Fibroblast of the conjunctiva (primary cell): ENCODE measurements at regions not wholly inside any gene's neighbourhood (a gene's known extent, or its start where the extent isn't known, plus 50 kb on each side); places are given as distances from the start of the nearest gene placed in this dataset.

Source experiments
- DNase-seq: peaks from one replicate; pipeline ENCODE4 v3.0.0-alpha.2; 2010; ENCODE audit warnings: low read depth

DNA sequence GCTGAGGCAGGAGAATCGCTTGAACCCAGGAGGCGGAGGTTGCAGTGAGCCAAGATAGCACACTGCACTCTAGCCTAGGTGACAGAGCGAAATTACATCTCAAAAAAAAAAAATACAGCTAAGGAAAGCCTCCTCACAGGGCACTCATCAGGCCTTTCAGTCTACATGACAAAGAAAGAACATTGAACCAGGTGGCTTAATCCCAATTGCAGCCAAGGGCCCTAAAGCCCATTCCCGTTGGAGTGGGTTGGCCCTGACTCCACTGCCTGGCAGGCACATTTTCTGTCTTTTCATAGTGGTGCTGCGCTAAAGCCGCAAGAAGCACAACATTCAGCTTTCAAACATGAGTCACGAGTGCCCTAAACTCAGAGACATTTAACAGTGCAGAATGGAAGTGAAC is 372.5 kb downstream of the RNF144A start:
- no peak for DNase-seq

DNA sequence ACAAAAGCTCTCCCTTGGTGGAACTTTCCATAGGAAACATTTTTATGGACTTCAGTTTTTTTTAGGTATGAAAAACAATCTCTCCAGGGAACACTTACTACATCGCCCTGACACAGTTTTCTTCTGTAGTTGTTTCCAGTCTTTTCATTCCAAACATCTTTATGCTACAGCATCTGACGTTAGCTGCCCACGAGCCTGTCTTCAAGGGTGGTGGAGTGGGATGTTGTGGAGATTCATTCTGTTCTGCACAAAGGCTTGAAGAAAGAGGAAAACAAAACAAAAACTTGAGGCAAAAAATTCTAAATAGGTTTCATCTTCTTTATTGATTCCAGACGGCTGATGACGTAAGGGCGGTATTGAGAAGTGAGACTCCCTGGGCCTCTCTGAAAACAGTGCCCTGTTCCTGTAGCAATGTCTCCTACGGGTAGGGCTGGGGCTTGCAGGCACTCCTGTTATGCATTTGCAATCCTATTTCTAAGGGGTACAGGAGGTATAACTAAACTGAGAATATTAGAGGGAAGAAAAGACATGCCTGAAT is 375.0 kb downstream of the RNF144A start:
- no peak for DNase-seq

DNA sequence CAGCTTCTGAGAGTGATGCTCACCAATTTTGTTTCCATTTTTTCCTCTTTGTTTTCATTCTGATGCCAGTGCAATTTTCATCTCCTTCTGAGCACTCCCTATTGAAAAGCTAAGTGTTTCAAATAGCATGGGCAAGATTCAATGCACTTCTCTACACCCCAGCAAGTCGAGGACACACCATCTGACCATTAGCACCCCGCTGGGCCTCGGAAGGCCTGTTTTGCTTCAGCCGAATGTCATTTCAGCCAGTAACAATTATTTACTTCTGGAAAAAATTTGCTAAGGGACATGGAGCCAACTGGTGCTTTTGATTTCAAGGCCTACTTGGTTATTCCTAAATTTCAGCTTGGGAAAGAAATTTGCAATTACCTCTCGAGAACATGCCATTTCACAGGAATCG is 392.4 kb downstream of the RNF144A start:
- DNase-seq: no peak

DNA sequence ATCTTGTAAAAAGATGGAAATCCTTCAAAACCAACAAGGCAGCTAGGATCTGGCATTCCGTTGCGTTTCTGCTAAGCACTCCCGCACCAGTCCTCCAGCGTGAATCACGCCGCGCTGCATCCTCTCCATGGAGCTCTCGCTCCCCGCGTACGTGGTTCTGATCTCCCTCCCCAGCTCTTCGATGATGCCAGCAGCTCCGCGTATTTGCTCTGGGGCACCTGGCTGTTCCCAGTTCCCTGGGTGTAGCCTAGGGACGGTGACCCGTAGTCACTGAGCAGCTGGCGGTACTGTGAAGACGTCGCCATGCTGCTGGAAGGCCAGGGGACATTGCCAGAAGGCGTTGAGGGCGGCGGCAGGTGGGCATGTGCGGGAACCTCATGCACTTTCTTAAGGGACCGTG is 407.5 kb downstream of the RNF144A start:
- no peak for DNase-seq

DNA sequence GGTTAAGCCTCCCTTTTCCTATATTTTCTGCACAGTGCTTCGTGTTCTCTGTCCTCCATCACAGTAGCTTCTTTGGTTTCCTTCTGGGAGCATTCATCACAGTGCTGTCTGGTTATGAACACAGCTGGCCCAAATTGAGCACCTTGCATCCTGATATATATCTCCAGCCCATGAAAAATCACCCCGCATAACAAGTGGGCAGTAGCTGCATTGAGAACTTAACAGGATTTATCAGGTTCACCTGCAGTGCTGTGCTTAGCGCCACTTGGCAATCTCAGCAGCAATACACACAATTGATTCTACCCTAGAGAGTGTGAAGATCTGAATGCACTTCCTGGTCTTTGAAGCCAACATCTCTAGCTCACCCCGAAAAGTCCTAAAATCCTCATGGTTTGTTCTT is 408.0 kb downstream of the RNF144A start:
- no peak for DNase-seq

DNA sequence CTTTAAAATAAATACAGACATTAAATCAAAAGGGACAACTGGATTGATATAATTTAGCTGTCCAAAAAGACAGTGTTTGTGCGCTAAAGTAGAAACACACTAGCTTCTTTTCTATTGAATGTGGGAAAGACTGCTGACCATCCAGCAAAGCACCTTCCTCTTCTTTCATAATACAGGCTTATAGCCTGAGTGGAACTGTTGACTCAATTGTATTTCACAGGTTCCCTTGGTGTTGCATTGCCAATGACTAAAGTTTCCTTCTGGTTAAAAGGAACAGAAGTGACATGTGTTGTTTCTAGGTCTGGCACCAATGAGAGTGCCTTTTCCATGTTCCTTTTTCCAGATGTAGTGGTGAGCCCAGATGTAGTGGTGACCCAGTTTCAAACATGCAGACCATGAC is 412.3 kb downstream of the RNF144A start:
- no peak for DNase-seq

DNA sequence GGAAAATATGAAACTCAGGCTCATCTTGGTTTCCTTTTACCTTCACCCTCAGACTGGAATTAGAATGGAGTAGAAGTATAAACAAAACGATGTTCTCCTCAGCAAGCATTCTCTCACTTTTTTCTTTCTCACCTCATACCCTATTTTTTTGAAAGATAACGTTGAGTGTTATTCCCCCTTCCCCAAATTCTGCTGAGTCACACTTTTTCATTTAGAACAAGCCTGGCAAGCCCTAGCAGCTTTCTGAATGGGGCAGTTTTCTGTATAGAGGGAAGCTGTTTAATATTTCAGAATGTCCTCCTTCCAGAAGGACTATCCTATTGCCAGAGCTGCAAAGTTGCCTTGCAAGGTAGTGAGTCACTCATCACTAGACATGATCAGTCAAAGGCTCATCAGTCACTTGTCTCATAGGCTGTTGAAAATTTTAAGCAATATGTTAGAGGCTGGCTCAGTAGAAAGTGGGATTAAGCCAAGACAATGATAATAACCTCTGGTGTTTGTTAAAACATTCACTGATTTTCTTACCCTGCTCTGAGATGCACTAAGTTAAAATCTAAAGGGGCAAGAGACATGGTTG is 416.1 kb downstream of the RNF144A start:
- no peak for DNase-seq

DNA sequence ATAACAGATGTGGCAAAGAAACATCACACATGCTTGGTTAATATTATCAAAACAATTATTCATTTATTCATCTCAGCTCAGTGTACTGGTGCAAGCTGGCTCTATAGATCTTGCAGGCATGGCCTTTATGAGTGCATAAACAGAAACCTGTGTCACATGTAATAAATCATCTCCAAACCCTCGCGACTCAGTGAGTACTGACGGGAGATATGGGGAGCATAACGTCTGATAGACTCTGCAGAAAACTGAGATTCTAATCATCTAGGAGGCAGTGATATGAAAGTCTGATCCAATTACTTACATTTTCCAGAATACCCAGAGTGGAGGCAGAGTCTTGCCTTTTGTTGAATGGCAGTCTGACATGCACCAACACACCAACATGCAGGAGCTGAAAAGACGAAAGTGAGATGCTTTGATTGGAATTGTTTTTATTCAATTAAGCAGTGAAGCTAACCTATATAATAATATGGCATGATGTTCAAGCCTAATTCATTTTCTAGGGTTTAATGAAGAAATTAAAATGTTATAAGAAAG is 416.8 kb downstream of the RNF144A start:
- DNase-seq: no peak

DNA sequence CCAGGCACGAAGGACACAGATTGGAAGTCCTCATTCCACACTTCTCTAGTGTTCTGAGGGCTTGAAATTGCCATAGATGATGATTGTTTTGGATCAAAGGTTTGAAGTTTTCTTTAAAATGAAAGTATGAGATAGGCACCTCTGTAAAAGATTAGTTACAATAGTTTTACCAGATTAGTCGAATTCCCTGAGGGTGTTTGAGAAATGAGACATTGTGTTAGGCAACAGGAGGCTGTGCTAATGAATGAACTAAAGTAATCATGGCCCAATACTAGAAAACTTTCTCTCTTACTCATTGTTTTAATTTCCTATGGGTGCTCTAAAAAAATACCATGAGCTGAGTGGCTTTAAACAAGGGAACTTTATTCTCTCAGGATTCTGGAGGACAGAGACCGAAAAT is 421.7 kb downstream of the RNF144A start:
- no peak for DNase-seq

DNA sequence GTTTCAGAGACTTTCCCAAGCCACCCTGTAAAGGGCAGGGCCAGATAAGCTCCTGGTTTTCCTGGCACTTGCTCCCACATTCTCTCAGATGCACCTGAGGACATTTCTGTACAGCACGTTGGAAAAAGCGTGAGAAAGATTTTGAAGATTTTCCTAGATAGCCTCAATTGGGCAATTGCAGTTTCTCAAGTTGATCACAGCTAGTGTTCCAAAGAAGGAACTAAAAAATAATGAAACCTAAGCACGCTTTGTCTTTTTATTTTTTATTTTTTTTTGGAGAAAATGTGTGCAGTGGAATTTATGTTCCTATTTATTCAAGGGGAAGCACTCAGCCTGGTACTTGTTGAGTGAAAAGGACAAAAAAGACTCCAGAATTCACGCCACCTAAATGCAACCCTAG is 429.1 kb downstream of the RNF144A start:
- no peak for DNase-seq

DNA sequence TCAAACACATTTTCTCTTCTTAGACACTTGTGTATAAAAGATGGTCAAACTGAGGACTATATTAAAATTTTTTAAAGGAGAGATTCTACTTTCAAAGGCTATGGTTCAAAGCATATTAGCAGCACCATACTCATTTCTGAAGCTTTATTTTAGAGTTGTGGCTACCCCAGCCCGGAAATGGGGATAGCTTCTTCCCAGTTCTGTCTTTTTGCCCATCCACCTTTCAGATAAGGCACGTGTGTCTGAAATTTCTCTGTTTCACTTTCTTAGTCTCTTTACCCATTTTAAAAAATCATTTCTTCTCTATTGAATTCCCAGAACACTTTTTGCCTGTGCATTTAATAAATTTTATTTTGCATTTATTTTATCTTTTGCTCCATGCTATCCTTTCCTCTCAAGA is 431.5 kb downstream of the RNF144A start:
- DNase-seq: no peak

DNA sequence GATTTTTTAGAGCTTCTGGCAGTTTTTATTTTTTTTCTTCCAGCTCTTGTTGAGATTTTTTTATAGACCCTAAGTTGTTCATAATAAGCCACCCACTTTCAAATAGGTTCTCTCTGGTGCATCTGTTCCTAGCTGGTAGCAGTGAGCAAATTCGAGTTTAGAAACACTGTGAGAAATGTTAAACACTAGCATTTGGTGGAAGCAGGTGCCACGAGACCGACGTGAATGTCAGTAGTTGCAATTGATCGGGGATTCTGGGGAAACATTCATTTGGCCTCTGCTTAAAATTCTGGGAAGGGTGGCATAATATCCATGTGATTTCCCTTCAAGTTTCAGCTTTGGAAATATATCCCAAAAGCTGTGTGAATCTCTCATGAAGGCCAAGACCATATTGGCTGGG is 435.0 kb downstream of the RNF144A start:
- DNase-seq: no peak

DNA sequence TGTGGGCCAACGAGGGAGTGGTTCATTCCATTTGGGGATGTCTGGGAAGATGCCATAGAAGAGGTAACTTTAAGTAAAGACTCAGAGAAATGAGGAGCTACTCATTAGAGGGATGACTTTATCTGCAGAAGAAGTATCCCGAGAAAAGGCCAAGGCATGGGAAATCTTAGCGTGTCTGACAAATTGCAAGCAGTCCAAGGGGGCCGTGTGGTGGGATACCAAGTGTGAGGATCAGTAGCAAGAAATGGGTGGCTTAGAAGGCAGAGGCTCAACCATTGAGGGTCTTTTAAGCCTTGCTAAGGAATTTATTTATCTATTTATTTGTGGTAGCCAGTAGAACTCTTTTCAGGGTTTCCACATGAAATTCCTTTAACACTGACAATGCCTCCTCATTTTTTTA is 436.4 kb downstream of the RNF144A start:
- no peak for DNase-seq

DNA sequence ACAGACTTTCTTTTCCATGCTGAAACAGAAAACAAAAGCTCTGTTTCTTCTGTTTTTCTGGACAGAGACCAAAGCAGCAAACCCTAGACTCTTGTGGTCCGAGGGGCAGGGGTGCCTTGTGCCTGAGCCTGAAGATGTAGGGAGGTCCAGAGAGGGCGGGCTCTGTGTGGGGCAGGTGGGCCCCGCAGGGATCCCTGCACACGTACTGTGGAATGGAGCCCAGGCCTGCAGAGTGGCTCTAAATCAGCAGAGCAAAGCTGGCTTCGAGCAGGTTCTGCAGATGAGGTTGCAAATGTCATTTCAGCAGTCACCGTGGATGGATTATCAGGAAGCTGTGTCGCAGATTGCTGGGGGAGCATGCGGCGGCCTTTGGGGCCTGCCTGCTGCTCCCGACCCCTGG is 438.6 kb downstream of the RNF144A start:
- no peak for DNase-seq

DNA sequence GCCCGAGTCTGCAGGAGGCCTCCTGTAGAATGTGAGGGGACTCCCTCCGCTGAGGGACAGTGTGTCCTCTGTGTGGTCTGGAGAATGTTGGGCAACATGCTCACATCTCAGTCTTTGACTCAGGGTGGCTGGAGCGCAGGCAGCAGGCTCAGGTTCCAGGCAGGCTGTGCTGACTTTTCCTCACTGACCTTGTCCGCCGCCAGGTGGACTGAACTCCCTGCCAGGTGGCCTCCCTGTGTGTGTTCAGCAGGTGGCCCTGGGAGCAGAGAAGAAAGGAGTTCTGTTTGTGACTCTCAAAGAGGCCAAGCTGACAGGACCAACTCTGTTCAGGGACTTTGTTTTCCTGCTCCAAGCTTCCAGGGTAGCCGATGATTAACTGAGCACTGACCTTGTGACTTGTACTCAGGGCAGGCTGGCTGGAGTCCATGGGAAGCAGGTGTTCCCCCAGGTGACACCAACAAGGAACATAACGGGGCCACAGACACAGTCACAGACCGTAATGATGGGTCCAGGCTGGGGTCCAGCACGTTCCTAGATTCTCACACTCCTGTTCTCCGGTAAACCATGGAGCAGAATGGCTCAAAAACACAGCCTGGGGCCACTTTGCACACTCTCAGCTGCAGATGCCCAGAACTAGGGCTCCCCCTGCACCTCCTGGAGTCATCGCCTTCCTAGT is 439.8 kb downstream of the RNF144A start:
- no peak for DNase-seq

DNA sequence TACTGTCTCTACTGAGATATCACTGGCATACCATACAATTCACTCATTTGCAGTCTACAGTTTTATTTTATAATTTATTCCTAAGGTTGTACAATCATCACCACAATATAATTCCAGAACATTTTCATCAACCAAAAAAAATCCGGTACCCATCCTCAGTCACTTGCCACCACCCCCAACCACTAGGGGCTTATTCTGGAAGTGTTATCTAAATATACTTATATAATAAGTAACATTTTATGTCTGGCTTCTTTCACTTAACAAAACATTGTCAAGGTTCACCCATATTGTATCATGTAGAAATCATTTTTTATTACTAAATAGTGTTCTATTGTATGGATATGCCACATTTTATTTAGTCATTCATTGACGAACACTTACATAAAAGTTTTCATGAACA is 440.8 kb downstream of the RNF144A start:
- DNase-seq: no peak

DNA sequence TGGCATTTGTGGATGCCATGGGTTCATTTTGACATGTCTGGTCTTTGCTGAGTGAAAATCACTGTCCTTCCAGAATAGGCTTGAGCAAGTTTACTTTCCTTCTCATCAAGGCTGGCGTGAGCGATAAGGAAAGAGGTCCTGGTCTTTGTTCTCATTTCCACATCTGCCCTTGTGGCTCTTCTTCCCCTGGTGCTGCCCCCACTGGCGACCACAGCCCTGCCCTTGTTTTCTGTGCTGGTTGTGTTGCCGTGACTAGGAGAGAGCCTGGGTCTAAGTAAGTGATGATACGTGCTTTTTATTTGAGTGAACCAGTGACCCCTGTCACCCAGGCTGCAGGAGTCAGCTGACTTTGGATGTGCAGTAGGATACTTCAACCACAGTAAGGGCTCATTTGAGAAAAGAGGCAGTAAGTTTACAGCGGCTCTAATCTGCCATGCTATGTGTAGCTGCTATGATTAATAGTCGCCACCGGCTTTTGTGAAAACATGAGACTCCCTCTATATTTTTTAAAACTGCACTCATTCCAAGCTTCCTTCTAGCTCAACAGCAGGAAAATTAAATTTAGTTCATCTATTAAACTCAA is 441.7 kb downstream of the RNF144A start:
- no peak for DNase-seq

DNA sequence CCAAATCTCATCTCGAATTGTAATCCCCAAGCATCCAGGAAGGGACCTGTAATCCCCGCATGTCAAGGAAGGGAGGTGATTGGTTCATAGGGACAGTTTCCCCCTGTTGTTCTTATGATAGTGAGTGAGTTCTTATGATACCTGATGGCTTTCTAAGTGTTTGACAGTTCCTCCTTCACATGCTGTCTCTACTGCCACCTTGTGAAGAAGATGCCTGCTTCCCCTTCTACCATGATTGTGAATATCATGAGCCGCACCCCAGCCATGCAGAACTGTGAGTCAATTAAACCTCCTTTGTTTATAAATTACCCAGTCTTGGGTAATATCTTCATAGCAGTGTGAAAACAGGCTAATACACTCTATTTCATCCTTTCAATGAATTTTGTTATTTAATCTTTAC is 446.7 kb downstream of the RNF144A start:
- DNase-seq: no peak

DNA sequence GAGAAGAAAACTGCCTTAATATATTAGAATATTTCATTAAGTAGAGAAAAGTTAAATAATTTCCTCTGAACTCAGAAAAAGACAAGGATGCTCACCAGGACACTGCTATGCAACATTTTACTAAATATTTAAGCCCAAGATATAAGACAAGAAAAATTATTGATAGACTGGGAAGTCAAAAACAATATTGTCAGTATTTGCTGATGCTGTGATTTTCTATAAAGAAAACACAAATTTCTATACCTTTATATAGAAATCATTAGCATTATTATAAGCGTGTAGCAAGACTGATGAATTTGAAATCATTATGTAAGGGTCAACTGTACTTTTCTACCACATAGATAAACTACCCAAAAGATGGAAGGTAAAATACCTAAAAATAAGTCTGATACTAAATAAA is 451.0 kb downstream of the RNF144A start:
- DNase-seq: no peak

DNA sequence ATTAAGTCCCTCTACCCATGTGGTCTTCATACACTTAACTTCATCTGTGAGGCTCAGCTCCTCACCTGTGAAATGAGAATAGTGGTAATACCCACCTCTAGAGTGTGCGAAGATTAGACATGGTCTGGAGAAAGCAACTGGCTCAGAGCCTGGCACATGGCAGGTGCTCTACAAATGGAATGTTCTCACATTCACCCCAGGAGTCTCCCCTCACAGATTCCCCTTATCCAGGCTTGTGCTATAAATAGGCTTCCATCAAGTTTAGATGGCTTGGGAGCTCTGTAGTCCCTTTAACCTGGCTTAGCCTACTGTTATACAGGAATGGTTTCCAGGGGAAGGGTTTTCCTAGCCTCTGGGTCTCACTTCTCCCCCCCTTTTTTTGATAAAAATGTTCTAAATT is 455.9 kb downstream of the RNF144A start:
- no peak for DNase-seq

DNA sequence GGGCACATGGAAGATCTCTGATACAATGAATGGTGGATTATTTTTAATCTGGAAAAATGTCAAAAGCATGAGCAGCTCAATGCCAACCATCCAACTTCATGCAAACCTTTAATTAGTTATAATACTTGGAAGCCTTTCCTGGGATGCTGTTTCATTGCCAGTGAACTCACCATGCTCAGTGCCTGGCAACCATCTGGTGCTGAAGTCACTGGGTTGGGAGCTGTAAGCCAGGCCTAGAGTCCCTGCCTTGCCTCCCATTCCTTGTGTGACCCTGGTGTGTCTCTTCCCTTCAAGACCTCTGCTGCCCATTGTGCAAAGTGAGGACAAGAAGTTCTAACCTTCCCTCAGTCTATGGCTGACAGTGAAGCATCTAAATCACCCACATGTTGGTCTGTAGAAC is 458.7 kb downstream of the RNF144A start:
- DNase-seq: no peak

DNA sequence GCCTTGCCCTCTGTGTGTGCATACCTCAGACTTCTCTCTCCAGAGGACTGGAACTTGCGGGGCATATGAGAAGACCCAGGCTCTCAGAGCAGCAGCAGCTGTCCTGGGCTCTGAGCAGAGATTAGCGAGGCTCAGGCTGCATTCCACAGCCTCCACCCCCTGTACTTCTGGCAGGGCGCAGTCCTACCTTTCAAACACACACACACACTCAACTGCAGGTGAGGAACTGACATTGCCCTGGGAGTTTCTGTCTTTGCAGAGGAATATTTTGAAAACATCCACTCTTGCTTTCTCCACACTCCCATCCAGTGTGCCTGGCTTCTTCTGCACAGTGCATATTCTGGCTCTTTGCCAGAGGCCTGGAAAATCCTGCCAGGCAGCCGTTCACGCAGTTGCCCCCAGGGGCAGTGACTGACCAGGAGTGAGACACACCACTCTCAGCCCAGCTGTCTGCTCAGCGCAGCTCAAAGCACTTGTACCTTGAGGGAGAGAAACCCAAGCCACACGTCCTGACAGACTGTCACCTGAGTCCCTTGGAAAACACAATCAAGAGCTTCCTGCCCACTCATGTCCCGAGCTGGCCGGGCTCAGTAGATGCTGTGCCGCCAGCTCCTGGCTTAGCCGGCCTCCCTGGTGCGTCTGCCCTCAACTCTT is 460.8 kb downstream of the RNF144A start:
- DNase-seq: no peak

DNA sequence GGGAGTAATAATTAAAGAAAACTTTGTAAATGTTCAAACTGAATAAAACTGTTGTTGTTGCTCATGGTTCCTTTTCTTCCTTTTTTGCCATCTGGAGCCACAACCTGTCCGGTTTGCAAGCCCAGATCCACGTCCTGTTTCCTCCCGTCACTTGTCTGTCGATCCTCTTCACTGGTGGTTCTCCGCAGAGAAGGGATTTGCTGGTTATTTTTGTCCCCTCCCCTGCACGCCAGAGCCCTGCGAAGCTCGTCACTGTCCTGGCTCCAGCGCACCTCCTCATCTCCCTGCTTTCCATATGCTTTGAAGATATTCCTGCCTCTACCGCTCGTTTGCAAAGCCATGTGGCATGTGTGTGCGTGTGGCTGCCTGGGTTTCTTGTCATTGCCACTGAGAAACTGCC is 461.4 kb downstream of the RNF144A start:
- no peak for DNase-seq
